ENCODE measurements at regions not wholly inside any gene's neighbourhood (a gene's known extent, or its start where the extent isn't known, plus 50 kb on each side); places are given as distances from the start of the nearest gene placed in this dataset.
A peak's percentile ranks its signal among the peaks of the same experiment; 100 is the strongest.

DNA sequence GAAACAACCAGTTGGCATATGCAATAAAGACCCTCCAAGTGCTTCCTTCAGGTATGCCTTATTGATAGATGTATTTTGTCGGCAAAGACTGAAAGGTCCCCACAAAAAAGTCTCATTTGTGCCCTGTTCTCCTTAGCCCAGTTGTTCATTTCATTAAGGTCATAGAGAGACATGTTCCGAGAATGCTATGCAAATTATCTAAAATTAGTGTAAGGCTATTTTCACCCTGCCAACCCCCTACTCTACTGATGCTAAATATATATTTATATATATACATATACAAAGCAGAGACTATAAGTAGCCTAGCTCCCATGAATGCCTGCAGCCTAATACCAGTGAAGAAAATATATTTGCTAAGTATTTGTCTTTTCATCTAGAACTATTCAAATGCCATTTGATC is 96.7 kb upstream of the ADO start:
- no peak for DNase-seq (ENCODE audit: low spot score in 2 of 2)

DNA sequence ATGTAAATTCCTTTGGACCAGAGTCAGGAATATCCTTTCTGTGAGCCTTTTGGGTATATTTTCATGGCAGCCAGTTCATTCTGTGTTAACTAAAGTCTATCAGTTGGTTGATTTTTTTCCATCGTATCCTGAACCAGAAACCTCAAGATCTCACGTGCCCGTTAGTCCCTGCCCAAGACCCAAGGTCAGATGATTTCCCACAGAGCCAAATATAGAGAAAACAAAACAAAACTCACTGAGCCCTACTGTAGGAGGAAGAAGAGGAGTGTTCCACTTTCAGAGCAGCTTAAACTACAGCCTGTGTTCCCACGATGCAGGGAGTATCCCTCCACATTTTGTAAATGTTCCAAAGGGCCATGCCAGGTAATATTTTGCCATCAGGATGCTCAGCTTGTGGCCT is 96.0 kb upstream of the ADO start:
- TF ChIP-seq POLR2A (IDR thresholded peaks at IDR 0.05), result no peak
- TF ChIP-seq, protein P1, sequence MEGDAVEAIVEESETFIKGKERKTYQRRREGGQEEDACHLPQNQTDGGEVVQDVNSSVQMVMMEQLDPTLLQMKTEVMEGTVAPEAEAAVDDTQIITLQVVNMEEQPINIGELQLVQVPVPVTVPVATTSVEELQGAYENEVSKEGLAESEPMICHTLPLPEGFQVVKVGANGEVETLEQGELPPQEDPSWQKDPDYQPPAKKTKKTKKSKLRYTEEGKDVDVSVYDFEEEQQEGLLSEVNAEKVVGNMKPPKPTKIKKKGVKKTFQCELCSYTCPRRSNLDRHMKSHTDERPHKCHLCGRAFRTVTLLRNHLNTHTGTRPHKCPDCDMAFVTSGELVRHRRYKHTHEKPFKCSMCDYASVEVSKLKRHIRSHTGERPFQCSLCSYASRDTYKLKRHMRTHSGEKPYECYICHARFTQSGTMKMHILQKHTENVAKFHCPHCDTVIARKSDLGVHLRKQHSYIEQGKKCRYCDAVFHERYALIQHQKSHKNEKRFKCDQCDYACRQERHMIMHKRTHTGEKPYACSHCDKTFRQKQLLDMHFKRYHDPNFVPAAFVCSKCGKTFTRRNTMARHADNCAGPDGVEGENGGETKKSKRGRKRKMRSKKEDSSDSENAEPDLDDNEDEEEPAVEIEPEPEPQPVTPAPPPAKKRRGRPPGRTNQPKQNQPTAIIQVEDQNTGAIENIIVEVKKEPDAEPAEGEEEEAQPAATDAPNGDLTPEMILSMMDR (IDR thresholded peaks at IDR 0.05), result no peak
- peak in 1 of 2 donors; percentile 42 for TF ChIP-seq EP300 (IDR thresholded peaks at IDR 0.05)
- Histone ChIP-seq H3K4me3 (no peak overlapping the region), H3K27me3 (no peaks in the 10 kb centered on the region), H3K4me1 (no peaks in the 10 kb centered on the region), H3K9me3 (no peaks in the 10 kb centered on the region), H3K27ac (no peak overlapping the region), H3K36me3 (no peaks in the 10 kb centered on the region)
- WGBS, 2 donors, result 23 to 24% methylated on average over 4 of the region's 4 CpGs
- no peak for DNase-seq (ENCODE audit: low spot score in 2 of 2)

More for the DNA sequence above, 96.7 kb upstream of the ADO start:
- TF ChIP-seq POLR2A (IDR thresholded peaks at IDR 0.05) (no peak), EP300 (IDR thresholded peaks at IDR 0.05) (no peak)
- TF ChIP-seq, protein P1 (IDR thresholded peaks at IDR 0.05), result no peak
- H3K27ac ChIP-seq, result no peak overlapping the region
- no peaks in the 10 kb centered on the region for H3K27me3 ChIP-seq
- no peak overlapping the region for H3K4me3 ChIP-seq
- H3K36me3 ChIP-seq, result no peaks in the 10 kb centered on the region
- no peaks in the 10 kb centered on the region for H3K9me3 ChIP-seq
- WGBS, 2 donors, result 92% methylated on average over 2 of the region's 2 CpGs
- H3K4me1 ChIP-seq, result no peaks in the 10 kb centered on the region

DNA sequence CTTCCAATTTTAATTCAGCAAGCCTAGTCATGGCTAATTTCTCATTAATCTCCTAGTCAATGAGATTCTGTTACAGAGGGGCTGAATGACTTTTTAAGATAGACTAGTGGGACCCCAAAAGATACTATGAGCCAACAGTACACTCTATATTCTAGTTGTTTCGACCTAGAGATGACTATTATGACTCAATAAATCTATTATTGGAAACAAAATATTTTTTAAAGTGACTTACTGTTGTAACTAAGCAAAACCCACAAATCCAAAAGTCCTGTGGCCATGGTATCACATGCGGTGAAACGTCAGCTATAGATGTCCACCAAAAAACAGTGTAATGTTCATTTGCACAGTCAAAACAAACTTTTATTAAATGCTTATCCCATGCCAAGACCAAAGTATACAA is 95.3 kb upstream of the ADO start:
- no peak overlapping the region for H3K4me3 ChIP-seq
- TF ChIP-seq POLR2A (IDR thresholded peaks at IDR 0.05) (no peak), EP300 (IDR thresholded peaks at IDR 0.05) (no peak)
- TF ChIP-seq, protein P1 (IDR thresholded peaks at IDR 0.05), result no peak
- DNase-seq (ENCODE audit: low spot score in 2 of 2), result no peak
- no peaks in the 10 kb centered on the region for H3K9me3 ChIP-seq
- H3K4me1 ChIP-seq, result no peaks in the 10 kb centered on the region
- no peaks in the 10 kb centered on the region for H3K36me3 ChIP-seq
- 81 to 83% methylated on average over 3 of the region's 3 CpGs for WGBS, 2 donors
- no peak overlapping the region for H3K27ac ChIP-seq
- no peaks in the 10 kb centered on the region for H3K27me3 ChIP-seq

DNA sequence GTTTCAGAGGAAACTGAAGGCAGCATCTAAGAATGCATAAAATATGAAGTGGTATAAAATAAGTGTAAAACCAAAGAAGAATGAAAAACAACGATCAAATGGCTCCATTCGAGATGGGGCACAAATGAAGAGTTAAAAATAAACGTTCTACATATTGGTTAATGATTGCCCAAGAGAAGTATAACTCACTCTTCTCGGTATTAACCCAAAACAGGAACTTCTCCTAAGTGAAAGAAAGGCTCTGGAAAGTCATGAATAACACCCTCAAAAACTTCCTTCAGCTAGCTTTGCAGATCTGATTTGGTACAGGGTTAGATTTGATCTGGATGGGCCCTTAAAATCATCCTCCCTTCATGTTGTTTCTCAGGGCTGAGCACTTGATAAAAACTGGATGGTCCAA is 94.3 kb upstream of the ADO start:
- Histone ChIP-seq H3K27me3 (no peaks in the 10 kb centered on the region), H3K36me3 (no peaks in the 10 kb centered on the region), H3K9me3 (no peaks in the 10 kb centered on the region), H3K27ac (no peak overlapping the region), H3K4me3 (no peak overlapping the region), H3K4me1 (no peaks in the 10 kb centered on the region)
- WGBS, 2 donors, result 62 to 78% methylated on average over 4 of the region's 4 CpGs
- DNase-seq (ENCODE audit: low spot score in 2 of 2), result no peak
- TF ChIP-seq POLR2A (IDR thresholded peaks at IDR 0.05), result no peak
- TF ChIP-seq, protein P1 (IDR thresholded peaks at IDR 0.05), result no peak
- TF ChIP-seq EP300 (IDR thresholded peaks at IDR 0.05), result no peak

DNA sequence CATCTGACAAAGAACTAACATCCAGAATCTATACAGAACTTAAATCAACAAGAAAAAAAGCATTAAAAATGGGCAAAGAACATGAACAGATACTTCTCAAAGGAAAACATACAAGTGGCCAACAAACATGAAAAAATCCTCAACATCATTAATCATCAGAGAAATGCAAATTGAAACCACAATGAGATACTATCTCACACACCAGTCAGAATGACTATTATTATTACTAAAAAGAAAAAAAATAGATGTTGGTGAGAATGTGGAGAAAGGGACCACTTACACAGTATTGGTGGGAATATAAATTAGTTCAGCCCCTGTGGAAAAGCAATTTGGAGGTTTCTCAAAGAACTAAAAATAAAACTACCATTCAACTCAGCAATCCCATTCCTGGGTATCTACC is 89.1 kb upstream of the ADO start:
- no peak for TF ChIP-seq EP300 (IDR thresholded peaks at IDR 0.05)
- TF ChIP-seq, protein P1 (IDR thresholded peaks at IDR 0.05), result no peak
- TF ChIP-seq POLR2A (IDR thresholded peaks at IDR 0.05), result no peak
- Histone ChIP-seq H3K27ac (no peak overlapping the region), H3K9me3 (no peaks in the 10 kb centered on the region), H3K4me1 (no peaks in the 10 kb centered on the region), H3K36me3 (no peaks in the 10 kb centered on the region), H3K27me3 (no peaks in the 10 kb centered on the region), H3K4me3 (no peak overlapping the region)
- no peak for DNase-seq (ENCODE audit: low spot score in 2 of 2)

Measured in tibial nerve (tissue), 4 donors.